ENCODE measurements at regions not wholly inside any gene's neighbourhood (a gene's known extent, or its start where the extent isn't known, plus 50 kb on each side); places are given as distances from the start of the nearest gene placed in this dataset.

GRCh38 chr9:73080110-73080694 lies 71.5 kb upstream of the ANXA1 start:
- Histone ChIP-seq H3K27ac (no peak overlapping the region), H3K4me2 (peak overlapping the region in 5 of 11 experiments; percentile 3 to 52 (median 44); a peak in 8 of 22 replicates)

DNA sequence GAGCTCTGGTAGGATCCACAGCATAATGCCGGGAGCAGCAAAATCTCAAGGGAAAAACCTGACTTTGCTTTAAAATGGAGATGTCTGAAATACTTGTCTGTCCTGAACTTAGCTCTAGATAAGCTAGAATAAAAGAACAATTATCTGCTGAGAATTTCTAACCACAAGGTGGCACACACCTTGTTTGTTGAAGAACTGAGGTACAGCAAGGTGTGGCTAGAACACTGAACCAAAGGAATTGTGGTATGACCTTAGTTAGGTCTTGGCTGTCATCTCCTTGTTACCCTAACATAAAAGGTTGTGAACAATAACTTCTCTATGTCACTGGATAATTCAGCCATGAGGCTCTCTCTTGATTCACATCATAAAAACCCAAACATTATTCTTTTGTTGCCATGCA lies 72.3 kb upstream of the ANXA1 start:
- H3K4me3 ChIP-seq = no peak overlapping the region
- no peaks in the 10 kb centered on the region for H4K20me1 ChIP-seq
- no peaks in the 10 kb centered on the region for H3K27me3 ChIP-seq
- H3K4me1 ChIP-seq = peaks cover 0 to 21% (median 5%) of the 10 kb centered on the region in 10 experiments; a peak in 9 of 20 replicates
- H3K9ac ChIP-seq = no peak overlapping the region
- peak overlapping the region in 1 of 11 experiments; percentile 49; a peak in 5 of 22 replicates for H3K4me2 ChIP-seq
- H3K9me3 ChIP-seq (replicated peaks in 1 of 11) = no peaks in the 10 kb centered on the region
- H3K36me3 ChIP-seq = no peaks in the 10 kb centered on the region
- no peak for TF ChIP-seq Cebpa-rat (IDR thresholded peaks at IDR 0.05)
- H3K27ac ChIP-seq = no peak overlapping the region

More at GRCh38 chr9:73080110-73080694, 71.5 kb upstream of the ANXA1 start:
- H3K27me3 ChIP-seq = no peaks in the 10 kb centered on the region
- H4K20me1 ChIP-seq = no peaks in the 10 kb centered on the region
- peaks cover 0 to 21% (median 5%) of the 10 kb centered on the region in 10 experiments; a peak in 9 of 20 replicates for H3K4me1 ChIP-seq
- TF ChIP-seq Cebpa-rat (IDR thresholded peaks at IDR 0.05) = no peak
- H3K9me3 ChIP-seq (replicated peaks in 1 of 11) = no peaks in the 10 kb centered on the region
- H3K36me3 ChIP-seq = no peaks in the 10 kb centered on the region
- peak overlapping the region in 1 of 11 experiments; percentile 24; a peak in 3 of 22 replicates for H3K9ac ChIP-seq
- no peak overlapping the region for H3K4me3 ChIP-seq

DNA sequence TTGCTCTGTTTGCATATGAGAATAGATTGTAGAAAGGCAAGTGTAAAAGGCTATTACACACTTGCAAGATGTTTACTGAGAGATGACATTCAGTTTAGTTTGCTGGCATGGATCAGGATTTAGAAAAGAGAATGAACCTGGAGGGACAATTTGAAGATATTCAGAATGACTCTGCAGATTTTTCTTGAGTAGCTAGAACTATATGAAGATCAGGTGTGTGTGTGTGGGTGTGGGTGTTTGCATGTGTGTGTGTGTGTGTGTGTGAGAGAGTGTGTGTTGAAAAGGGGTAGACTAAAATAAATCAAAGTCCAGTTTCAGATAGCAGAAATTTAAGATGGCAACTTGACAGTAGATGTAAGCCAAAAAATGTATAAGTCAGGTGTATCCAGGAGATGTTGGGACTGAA lies 74.0 kb upstream of the ANXA1 start:
- Histone ChIP-seq H3K27ac (no peak overlapping the region), H3K36me3 (no peaks in the 10 kb centered on the region), H4K20me1 (no peaks in the 10 kb centered on the region)

DNA sequence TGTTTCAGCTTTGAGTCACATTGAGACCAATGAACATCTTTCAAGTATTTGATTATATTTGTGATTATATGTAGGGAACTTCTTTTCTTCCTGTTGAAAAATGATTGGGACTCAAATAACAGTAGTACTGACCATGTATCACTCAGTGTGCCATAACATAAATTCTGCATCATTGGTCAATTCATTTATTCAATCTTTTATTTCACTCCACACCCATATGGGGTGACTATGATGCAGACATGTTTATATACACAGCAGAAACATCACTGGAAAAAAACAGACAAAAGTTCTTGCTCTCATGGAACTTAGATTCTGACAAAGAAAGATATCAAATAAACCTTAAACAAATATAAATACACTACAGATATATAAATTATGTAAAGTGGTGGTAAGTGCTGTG lies 74.7 kb upstream of the ANXA1 start:
- H3K9ac ChIP-seq = no peak overlapping the region
- no peak for TF ChIP-seq Cebpa-rat (IDR thresholded peaks at IDR 0.05)
- no peaks in the 10 kb centered on the region for H3K27me3 ChIP-seq
- no peaks in the 10 kb centered on the region for H3K9me3 ChIP-seq (replicated peaks in 1 of 11)
- no peaks in the 10 kb centered on the region for H3K36me3 ChIP-seq
- H3K4me2 ChIP-seq = no peak overlapping the region
- H3K4me3 ChIP-seq = no peak overlapping the region
- no peaks in the 10 kb centered on the region for H4K20me1 ChIP-seq
- H3K4me1 ChIP-seq = peaks cover 0 to 21% (median 5%) of the 10 kb centered on the region in 10 experiments; a peak in 9 of 20 replicates
- H3K27ac ChIP-seq = no peak overlapping the region

More for the DNA sequence above, 74.0 kb upstream of the ANXA1 start:
- Histone ChIP-seq H3K4me1 (peaks cover 0 to 21% (median 5%) of the 10 kb centered on the region in 10 experiments; a peak in 9 of 20 replicates), H3K27me3 (no peaks in the 10 kb centered on the region), H3K4me3 (no peak overlapping the region), H3K9me3 (replicated peaks in 1 of 11) (no peaks in the 10 kb centered on the region), H3K4me2 (no peak overlapping the region), H3K9ac (no peak overlapping the region)
- TF ChIP-seq Cebpa-rat (IDR thresholded peaks at IDR 0.05) = no peak

- Histone ChIP-seq H3K9me3 (replicated peaks in 1 of 11) (0 out of 22 replicates have a peak, but pooled peaks cover 0 to 8% (median 0%) of the 10 kb centered on the region in 11 experiments), H3K4me3 (no peak overlapping the region), H3K4me2 (no peak overlapping the region), H3K27me3 (no peaks in the 10 kb centered on the region), H4K20me1 (no peaks in the 10 kb centered on the region), H3K36me3 (no peaks in the 10 kb centered on the region), H3K27ac (no peak overlapping the region), H3K4me1 (peaks cover 0 to 3% (median 0%) of the 10 kb centered on the region in 10 experiments; a peak in 4 of 20 replicates), H3K9ac (no peak overlapping the region)
- no peak for TF ChIP-seq Cebpa-rat (IDR thresholded peaks at IDR 0.05)
These were observed 77.4 kb upstream of the ANXA1 start for GRCh38 chr9:73074176-73074708.

DNA sequence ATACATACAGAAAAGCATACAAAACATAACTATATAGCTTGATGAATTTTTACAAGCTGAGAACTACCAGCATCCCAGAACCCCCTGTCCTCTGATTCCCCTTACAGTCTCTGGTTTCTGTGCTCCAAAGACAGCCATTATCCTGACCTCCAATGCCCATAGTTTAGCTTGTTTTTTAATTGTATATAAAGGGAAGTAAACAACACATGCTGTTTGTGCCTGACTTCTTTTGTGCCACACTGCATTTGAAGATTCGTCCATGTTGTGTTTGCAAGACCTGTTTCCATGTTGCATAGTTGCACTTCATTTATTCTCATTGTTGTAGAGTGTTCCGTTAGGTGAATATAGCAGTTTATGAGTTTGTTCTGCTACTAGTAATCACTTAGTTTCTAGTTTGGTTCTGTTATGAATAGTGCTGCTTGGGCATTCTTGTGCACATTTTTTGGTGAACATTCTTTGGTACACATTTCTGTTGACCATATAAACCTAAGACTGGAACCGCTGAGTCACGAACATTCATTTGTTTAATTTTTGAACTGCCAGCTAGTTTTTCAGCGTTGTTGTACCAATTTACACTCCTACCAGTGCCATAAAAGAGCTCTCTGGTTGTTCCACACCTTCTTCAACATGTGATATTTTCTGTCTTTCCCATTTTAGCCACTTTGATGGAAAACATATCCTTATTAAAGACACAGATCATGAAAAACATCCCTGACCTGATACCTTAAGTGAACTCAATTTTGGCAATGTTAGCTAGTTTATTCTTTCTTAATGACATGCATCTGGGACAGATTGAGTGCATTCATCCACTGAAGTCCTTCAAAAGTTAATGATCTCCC lies 78.1 kb upstream of the ANXA1 start:
- H3K36me3 ChIP-seq = no peaks in the 10 kb centered on the region
- no peak overlapping the region for H3K9ac ChIP-seq
- H3K9me3 ChIP-seq (replicated peaks in 1 of 11) = 0 out of 22 replicates have a peak, but pooled peaks cover 0 to 8% (median 0%) of the 10 kb centered on the region in 11 experiments
- TF ChIP-seq Cebpa-rat (IDR thresholded peaks at IDR 0.05) = no peak
- H3K27me3 ChIP-seq = no peaks in the 10 kb centered on the region
- H4K20me1 ChIP-seq = no peaks in the 10 kb centered on the region
- H3K4me3 ChIP-seq = no peak overlapping the region
- no peak overlapping the region for H3K4me2 ChIP-seq
- H3K4me1 ChIP-seq = no peaks in the 10 kb centered on the region
- H3K27ac ChIP-seq = no peak overlapping the region

GRCh38 chr9:73067074-73067473 lies 84.6 kb upstream of the ANXA1 start:
- Histone ChIP-seq H3K27ac (no peak overlapping the region), H3K4me2 (no peak overlapping the region), H3K27me3 (no peaks in the 10 kb centered on the region), H4K20me1 (no peaks in the 10 kb centered on the region), H3K4me1 (no peaks in the 10 kb centered on the region), H3K4me3 (no peak overlapping the region), H3K9ac (no peak overlapping the region), H3K36me3 (no peaks in the 10 kb centered on the region), H3K9me3 (replicated peaks in 1 of 11) (peaks cover 0 to 19% (median 7%) of the 10 kb centered on the region in 11 experiments; a peak in 7 of 22 replicates)
- TF ChIP-seq Cebpa-rat (IDR thresholded peaks at IDR 0.05) = no peak

GRCh38 chr9:73065439-73065838 lies 86.2 kb upstream of the ANXA1 start:
- TF ChIP-seq Cebpa-rat (IDR thresholded peaks at IDR 0.05) = no peak
- Histone ChIP-seq H3K4me1 (peaks cover 0 to 8% (median 6%) of the 10 kb centered on the region in 10 experiments; a peak in 11 of 20 replicates), H3K27ac (no peak overlapping the region), H3K4me2 (no peak overlapping the region), H3K4me3 (no peak overlapping the region), H3K9ac (no peak overlapping the region), H3K9me3 (replicated peaks in 1 of 11) (peaks cover 0 to 13% (median 7%) of the 10 kb centered on the region in 11 experiments; a peak in 7 of 22 replicates), H3K36me3 (no peaks in the 10 kb centered on the region), H4K20me1 (no peaks in the 10 kb centered on the region), H3K27me3 (no peaks in the 10 kb centered on the region)

- Histone ChIP-seq H3K9ac (no peak overlapping the region), H3K4me2 (no peak overlapping the region), H3K4me1 (peaks cover 0 to 20% (median 9%) of the 10 kb centered on the region in 10 experiments; a peak in 11 of 20 replicates), H3K36me3 (no peaks in the 10 kb centered on the region), H4K20me1 (no peaks in the 10 kb centered on the region), H3K27me3 (no peaks in the 10 kb centered on the region), H3K27ac (no peak overlapping the region), H3K9me3 (replicated peaks in 1 of 11) (peaks cover 0 to 13% (median 6%) of the 10 kb centered on the region in 11 experiments; a peak in 7 of 22 replicates), H3K4me3 (no peak overlapping the region)
- no peak for TF ChIP-seq Cebpa-rat (IDR thresholded peaks at IDR 0.05)
These were observed 87.3 kb upstream of the ANXA1 start for GRCh38 chr9:73064315-73064714.

Measured in BLaER1 treated with 17β-estradiol and CSF1 and Interleukin-3, amounts not matched to agents 10 nM and 100 nM (cell line).